H9 (cell line): ENCODE measurements at regions not wholly inside any gene's neighbourhood (a gene's known extent, or its start where the extent isn't known, plus 50 kb on each side); places are given as distances from the start of the nearest gene placed in this dataset.

Experiments used
- DNase-seq: peaks from one replicate; pipeline ENCODE4 v3.0.0-alpha.2; 2017
- H2AFZ ChIP-seq: one replicate; pipeline ENCODE4 v1.6.1; 2013; ENCODE audit warnings: mild to moderate bottlenecking, low read length, control low read depth, moderate library complexity
- H2AK5ac ChIP-seq: 2 replicates; pipeline ENCODE4 v1.6.1; 2013; ENCODE audit warnings: low read length, control low read depth, mixed read lengths; ENCODE audit not compliant: insufficient read length
- H2BK120ac ChIP-seq: one replicate; pipeline ENCODE4 v1.6.1; 2013; ENCODE audit warnings: low read depth, mild to moderate bottlenecking, low read length, control low read depth, inconsistent platforms; ENCODE audit not compliant: poor library complexity, severe bottlenecking
- H2BK12ac ChIP-seq: 2 replicates; pipeline ENCODE4 v1.6.1; 2013; ENCODE audit warnings: low read length, control low read depth, mixed read lengths, low read depth; ENCODE audit not compliant: insufficient read length
- H2BK15ac ChIP-seq: 2 replicates; pipeline ENCODE4 v1.6.1; 2013; ENCODE audit warnings: low read depth, low read length, control low read depth
- H2BK20ac ChIP-seq: one replicate; pipeline ENCODE4 v1.6.1; 2013; ENCODE audit warnings: low read depth, mild to moderate bottlenecking, low read length, control low read depth, inconsistent platforms; ENCODE audit not compliant: poor library complexity, severe bottlenecking
- H2BK5ac ChIP-seq: 2 replicates; pipeline ENCODE4 v1.6.1; 2013; ENCODE audit warnings: low read length, control low read depth, mixed read lengths; ENCODE audit not compliant: insufficient read length
- H3K14ac ChIP-seq: 2 replicates; pipeline ENCODE4 v1.6.1; 2013; ENCODE audit warnings: low read length, control low read depth; ENCODE audit not compliant: insufficient read depth
- H3K18ac ChIP-seq: 2 replicates; pipeline ENCODE4 v1.6.1; 2013; ENCODE audit warnings: low read depth, mild to moderate bottlenecking, mixed read lengths, low read length, control low read depth; ENCODE audit not compliant: insufficient read length
- H3K23ac ChIP-seq: 2 replicates; pipeline ENCODE4 v1.6.1; 2013; ENCODE audit warnings: low read length, control low read depth, mixed read lengths, low read depth; ENCODE audit not compliant: insufficient read length
- H3K23me2 ChIP-seq: 2 replicates; pipeline ENCODE4 v1.6.1; 2013; ENCODE audit warnings: low read depth, mild to moderate bottlenecking, mixed read lengths, low read length, control low read depth; ENCODE audit not compliant: insufficient read length, poor library complexity, severe bottlenecking
- H3K27ac ChIP-seq: 2 replicates; pipeline ENCODE4 v1.5.1; 2013; ENCODE audit warnings: low read length, control low read depth, mixed read lengths, low read depth; ENCODE audit not compliant: insufficient read length
- H3K27me3 ChIP-seq: 2 replicates; pipeline ENCODE4 v1.6.1; 2013; ENCODE audit warnings: low read length, control low read depth, inconsistent platforms; ENCODE audit not compliant: insufficient read depth
- H3K4ac ChIP-seq: 2 replicates; pipeline ENCODE4 v1.6.1; 2013; ENCODE audit warnings: low read depth, mild to moderate bottlenecking, control low read depth, inconsistent platforms, low read length, moderate library complexity
- H3K4me1 ChIP-seq: 2 replicates; pipeline ENCODE4 v1.6.1; 2013; ENCODE audit warnings: low read length, control low read depth, inconsistent platforms; ENCODE audit not compliant: insufficient read depth
- H3K4me2 ChIP-seq: 2 replicates; pipeline ENCODE4 v1.6.1; 2013; ENCODE audit warnings: low read length, control low read depth, mixed read lengths; ENCODE audit not compliant: insufficient read length, insufficient read depth
- H3K56ac ChIP-seq: 2 replicates; pipeline ENCODE4 v1.6.1; 2013; ENCODE audit warnings: low read depth, mild to moderate bottlenecking, mixed read lengths, low read length, control low read depth; ENCODE audit not compliant: insufficient read length
- H3K79me1 ChIP-seq: 2 replicates; pipeline ENCODE4 v1.6.1; 2013; ENCODE audit warnings: low read depth, mild to moderate bottlenecking, moderate library complexity, low read length, control low read depth, inconsistent platforms; ENCODE audit not compliant: insufficient read depth, poor library complexity, severe bottlenecking
- H3K79me2 ChIP-seq: 2 replicates; pipeline ENCODE4 v1.6.1; 2013; ENCODE audit warnings: low read length, control low read depth, inconsistent platforms; ENCODE audit not compliant: insufficient read depth
- H3K9ac ChIP-seq: 2 replicates; pipeline ENCODE4 v1.6.1; 2013; ENCODE audit warnings: low read length, control low read depth, mixed read lengths; ENCODE audit not compliant: insufficient read length; ENCODE audit errors: extremely low read depth
- H3K9me3 ChIP-seq: one replicate; pipeline ENCODE4 v1.6.1; 2013; ENCODE audit warnings: low read depth, low read length, inconsistent platforms; ENCODE audit not compliant: control insufficient read depth
- H3T11ph ChIP-seq: one replicate; pipeline ENCODE4 v1.6.1; 2013; ENCODE audit warnings: mild to moderate bottlenecking, low read length, control low read depth, inconsistent platforms
- H4K20me1 ChIP-seq: one replicate; pipeline ENCODE4 v1.6.1; 2013; ENCODE audit not compliant: control insufficient read depth, insufficient read length, insufficient read depth
- H4K5ac ChIP-seq: 2 replicates; pipeline ENCODE4 v1.6.1; 2013; ENCODE audit warnings: low read depth, mild to moderate bottlenecking, mixed read lengths, low read length, control low read depth; ENCODE audit not compliant: insufficient read length
- H4K8ac ChIP-seq: replicated peaks from 2 replicates; pipeline ENCODE4 v1.6.1; 2013; ENCODE audit warnings: low read length, control low read depth, mixed read lengths, low read depth; ENCODE audit not compliant: insufficient read length
- H4K91ac ChIP-seq: 2 replicates; pipeline ENCODE4 v1.6.1; 2013; ENCODE audit warnings: low read depth, mild to moderate bottlenecking, moderate library complexity, mixed read lengths, low read length, control low read depth; ENCODE audit not compliant: insufficient read length
- H3K27ac Mint-ChIP-seq, 3 experiments: 2 replicates in 2 of 3; 3 replicates in 1 of 3; pipeline ENCODE4 v1.8.0; 2020 to 2021; ENCODE audit warnings: mixed read lengths in 3 of 3, mild to moderate bottlenecking in 1 of 3, moderate library complexity in 1 of 3
- H3K27me3 Mint-ChIP-seq: 2 replicates; pipeline ENCODE4 v1.8.0; 2021; ENCODE audit warnings: low read depth, mild to moderate bottlenecking, moderate library complexity, mixed read lengths
- H3K36me3 Mint-ChIP-seq, 3 experiments: 2 replicates in 2 of 3; 3 replicates in 1 of 3; pipeline ENCODE4 v1.8.0; 2020 to 2021; ENCODE audit warnings: low read depth in 3 of 3, mixed read lengths in 3 of 3; ENCODE audit not compliant: insufficient read depth in 1 of 3
- H3K4me1 Mint-ChIP-seq, 2 experiments: 2 replicates each; pipeline ENCODE4 v1.8.0; 2020; ENCODE audit warnings: mixed read lengths in 2 of 2
- H3K4me3 Mint-ChIP-seq, 2 experiments: 2 replicates in 1 of 2; 3 replicates in 1 of 2; pipeline ENCODE4 v1.8.0; 2020 to 2021; ENCODE audit warnings: mild to moderate bottlenecking in 2 of 2, mixed read lengths in 2 of 2, moderate library complexity in 1 of 2
- H3K9me3 Mint-ChIP-seq, 2 experiments: 2 replicates in 1 of 2; 3 replicates in 1 of 2; pipeline ENCODE4 v1.8.0; 2020; ENCODE audit warnings: mild to moderate bottlenecking in 2 of 2, mixed read lengths in 2 of 2, moderate library complexity in 1 of 2
- WGBS: extraction: QIAGEN DNeasy Blood & Tissue Kit; methylation state at CpG from one replicate; pipeline ENCODE4 v1.1.7; 2013; ENCODE audit warnings: missing lambda C conversion rate, low lambda C conversion rate, mixed read lengths; ENCODE audit not compliant: insufficient read length; ENCODE audit errors: extremely low coverage; 5-methylcytosine and 5-hydroxymethylcytosine counted together
- TF ChIP-seq, protein P1 (sequence below): fragments of 200-600 bp; sonication (generic); conservative IDR thresholded peaks from 3 replicates; pipeline ENCODE4 v1.8.0; 2021; ENCODE audit warnings: antibody characterized with exemption, mild to moderate bottlenecking

DNA sequence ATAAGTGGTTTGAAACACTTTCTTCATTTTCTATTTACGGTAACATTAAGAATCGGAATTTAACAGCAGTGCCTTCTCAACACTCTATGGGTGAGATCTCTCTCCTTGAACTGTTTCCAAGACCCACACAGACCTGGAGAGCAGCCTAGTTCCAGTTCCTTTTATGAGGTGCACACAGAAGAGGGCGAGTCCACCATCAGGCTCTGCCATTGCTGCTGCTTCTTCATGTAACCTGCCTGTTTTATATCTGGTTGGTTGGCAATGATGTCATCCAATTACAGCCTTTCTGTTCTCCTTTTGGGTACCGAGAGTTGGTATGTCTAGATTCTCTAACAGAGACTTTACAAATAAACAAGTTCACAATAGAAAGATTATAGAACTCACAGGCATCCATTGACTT is 225.7 kb downstream of the UTP18 start:
- no peak overlapping the region for H3K4ac ChIP-seq
- H2BK20ac ChIP-seq: no peak overlapping the region
- H2BK15ac ChIP-seq: no peak overlapping the region
- no peak overlapping the region for H2BK5ac ChIP-seq
- peaks cover 5 to 6% of the 10 kb centered on the region in 2 experiments; a peak in 3 of 4 replicates for H3K4me1 Mint-ChIP-seq
- no peak overlapping the region for H2AFZ ChIP-seq
- H3K27ac Mint-ChIP-seq: no peak overlapping the region
- no CpG with 5 or more reads among the region's 4 CpGs for WGBS
- H3K4me3 Mint-ChIP-seq: no peak overlapping the region
- no peak overlapping the region for H3K23ac ChIP-seq
- H3K9ac ChIP-seq: no peak overlapping the region
- no peak overlapping the region for H2BK12ac ChIP-seq
- no peak overlapping the region for H4K8ac ChIP-seq
- peaks cover 6 to 7% of the 10 kb centered on the region in 2 experiments for H3K9me3 Mint-ChIP-seq
- no peak overlapping the region for H3T11ph ChIP-seq
- no peak overlapping the region for H2AK5ac ChIP-seq
- peaks cover 2% of the 10 kb centered on the region for H3K27me3 Mint-ChIP-seq
- TF ChIP-seq, protein P1, sequence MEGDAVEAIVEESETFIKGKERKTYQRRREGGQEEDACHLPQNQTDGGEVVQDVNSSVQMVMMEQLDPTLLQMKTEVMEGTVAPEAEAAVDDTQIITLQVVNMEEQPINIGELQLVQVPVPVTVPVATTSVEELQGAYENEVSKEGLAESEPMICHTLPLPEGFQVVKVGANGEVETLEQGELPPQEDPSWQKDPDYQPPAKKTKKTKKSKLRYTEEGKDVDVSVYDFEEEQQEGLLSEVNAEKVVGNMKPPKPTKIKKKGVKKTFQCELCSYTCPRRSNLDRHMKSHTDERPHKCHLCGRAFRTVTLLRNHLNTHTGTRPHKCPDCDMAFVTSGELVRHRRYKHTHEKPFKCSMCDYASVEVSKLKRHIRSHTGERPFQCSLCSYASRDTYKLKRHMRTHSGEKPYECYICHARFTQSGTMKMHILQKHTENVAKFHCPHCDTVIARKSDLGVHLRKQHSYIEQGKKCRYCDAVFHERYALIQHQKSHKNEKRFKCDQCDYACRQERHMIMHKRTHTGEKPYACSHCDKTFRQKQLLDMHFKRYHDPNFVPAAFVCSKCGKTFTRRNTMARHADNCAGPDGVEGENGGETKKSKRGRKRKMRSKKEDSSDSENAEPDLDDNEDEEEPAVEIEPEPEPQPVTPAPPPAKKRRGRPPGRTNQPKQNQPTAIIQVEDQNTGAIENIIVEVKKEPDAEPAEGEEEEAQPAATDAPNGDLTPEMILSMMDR: no peak
- no peak overlapping the region for H3K56ac ChIP-seq
- no peak for DNase-seq
- H3K18ac ChIP-seq: no peak overlapping the region
- H4K91ac ChIP-seq: no peak overlapping the region
- no peaks in the 10 kb centered on the region; the same call in 1 of the 2 replicates for H3K27me3 ChIP-seq
- no peak overlapping the region for H3K14ac ChIP-seq
- peaks cover under 1 to 7% (median 4%) of the 10 kb centered on the region in 3 experiments; a peak in 4 of 7 replicates for H3K36me3 Mint-ChIP-seq
- H3K4me1 ChIP-seq: no peaks in the 10 kb centered on the region
- no peak overlapping the region for H2BK120ac ChIP-seq
- no peak overlapping the region for H3K4me2 ChIP-seq
- H3K79me1 ChIP-seq: no peaks in the 10 kb centered on the region
- no peaks in the 10 kb centered on the region for H3K9me3 ChIP-seq
- H3K27ac ChIP-seq: no peak overlapping the region
- no peaks in the 10 kb centered on the region for H3K23me2 ChIP-seq
- no peaks in the 10 kb centered on the region for H3K79me2 ChIP-seq
- H4K5ac ChIP-seq: no peak overlapping the region
- no peaks in the 10 kb centered on the region for H4K20me1 ChIP-seq
